HL-60 (cell line): ENCODE measurements at regions not wholly inside any gene's neighbourhood (a gene's known extent, or its start where the extent isn't known, plus 50 kb on each side); places are given as distances from the start of the nearest gene placed in this dataset.

Source experiments
- POLR2AphosphoS5 ChIP-seq: IDR thresholded peaks from 2 replicates; pipeline ENCODE4 v1.6.1; 2012; ENCODE audit warnings: low read depth
- SPI1 ChIP-seq: IDR thresholded peaks from 2 replicates; pipeline ENCODE4 v1.6.1; 2012; ENCODE audit warnings: low read depth, mild to moderate bottlenecking, borderline replicate concordance
- TF ChIP-seq, protein P1 (sequence below): IDR thresholded peaks from one replicate; pipeline ENCODE4 v1.5.1; 2011; ENCODE audit warnings: low read length, control low read depth, inconsistent platforms; ENCODE audit not compliant: insufficient read depth
- TF ChIP-seq, protein P2 (sequence below): IDR thresholded peaks from 2 replicates; pipeline ENCODE4 v1.6.1; 2012; ENCODE audit warnings: low read depth; ENCODE audit not compliant: insufficient replicate concordance

DNA sequence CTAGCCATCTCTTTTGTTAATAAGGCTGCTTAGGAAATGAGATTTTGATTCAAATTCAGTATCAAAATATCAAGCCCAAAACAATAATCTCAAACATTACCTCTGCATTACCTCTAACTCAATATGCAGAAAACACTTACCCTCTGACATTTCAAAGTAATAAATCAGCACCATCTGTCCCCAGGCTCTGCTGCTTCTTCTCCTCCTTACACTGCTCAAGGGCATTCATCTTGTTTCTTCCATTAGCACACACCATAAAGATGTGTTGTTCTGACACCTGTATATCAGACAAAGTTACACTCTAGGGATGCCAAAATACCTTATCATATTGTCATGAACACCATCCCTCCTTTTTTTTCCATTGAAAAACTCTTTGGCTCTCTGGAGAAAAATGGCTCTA, 1630.3 kb downstream of the RPA4 start:
- TF ChIP-seq, protein P1, sequence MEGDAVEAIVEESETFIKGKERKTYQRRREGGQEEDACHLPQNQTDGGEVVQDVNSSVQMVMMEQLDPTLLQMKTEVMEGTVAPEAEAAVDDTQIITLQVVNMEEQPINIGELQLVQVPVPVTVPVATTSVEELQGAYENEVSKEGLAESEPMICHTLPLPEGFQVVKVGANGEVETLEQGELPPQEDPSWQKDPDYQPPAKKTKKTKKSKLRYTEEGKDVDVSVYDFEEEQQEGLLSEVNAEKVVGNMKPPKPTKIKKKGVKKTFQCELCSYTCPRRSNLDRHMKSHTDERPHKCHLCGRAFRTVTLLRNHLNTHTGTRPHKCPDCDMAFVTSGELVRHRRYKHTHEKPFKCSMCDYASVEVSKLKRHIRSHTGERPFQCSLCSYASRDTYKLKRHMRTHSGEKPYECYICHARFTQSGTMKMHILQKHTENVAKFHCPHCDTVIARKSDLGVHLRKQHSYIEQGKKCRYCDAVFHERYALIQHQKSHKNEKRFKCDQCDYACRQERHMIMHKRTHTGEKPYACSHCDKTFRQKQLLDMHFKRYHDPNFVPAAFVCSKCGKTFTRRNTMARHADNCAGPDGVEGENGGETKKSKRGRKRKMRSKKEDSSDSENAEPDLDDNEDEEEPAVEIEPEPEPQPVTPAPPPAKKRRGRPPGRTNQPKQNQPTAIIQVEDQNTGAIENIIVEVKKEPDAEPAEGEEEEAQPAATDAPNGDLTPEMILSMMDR = no peak
- TF ChIP-seq, protein P2, sequence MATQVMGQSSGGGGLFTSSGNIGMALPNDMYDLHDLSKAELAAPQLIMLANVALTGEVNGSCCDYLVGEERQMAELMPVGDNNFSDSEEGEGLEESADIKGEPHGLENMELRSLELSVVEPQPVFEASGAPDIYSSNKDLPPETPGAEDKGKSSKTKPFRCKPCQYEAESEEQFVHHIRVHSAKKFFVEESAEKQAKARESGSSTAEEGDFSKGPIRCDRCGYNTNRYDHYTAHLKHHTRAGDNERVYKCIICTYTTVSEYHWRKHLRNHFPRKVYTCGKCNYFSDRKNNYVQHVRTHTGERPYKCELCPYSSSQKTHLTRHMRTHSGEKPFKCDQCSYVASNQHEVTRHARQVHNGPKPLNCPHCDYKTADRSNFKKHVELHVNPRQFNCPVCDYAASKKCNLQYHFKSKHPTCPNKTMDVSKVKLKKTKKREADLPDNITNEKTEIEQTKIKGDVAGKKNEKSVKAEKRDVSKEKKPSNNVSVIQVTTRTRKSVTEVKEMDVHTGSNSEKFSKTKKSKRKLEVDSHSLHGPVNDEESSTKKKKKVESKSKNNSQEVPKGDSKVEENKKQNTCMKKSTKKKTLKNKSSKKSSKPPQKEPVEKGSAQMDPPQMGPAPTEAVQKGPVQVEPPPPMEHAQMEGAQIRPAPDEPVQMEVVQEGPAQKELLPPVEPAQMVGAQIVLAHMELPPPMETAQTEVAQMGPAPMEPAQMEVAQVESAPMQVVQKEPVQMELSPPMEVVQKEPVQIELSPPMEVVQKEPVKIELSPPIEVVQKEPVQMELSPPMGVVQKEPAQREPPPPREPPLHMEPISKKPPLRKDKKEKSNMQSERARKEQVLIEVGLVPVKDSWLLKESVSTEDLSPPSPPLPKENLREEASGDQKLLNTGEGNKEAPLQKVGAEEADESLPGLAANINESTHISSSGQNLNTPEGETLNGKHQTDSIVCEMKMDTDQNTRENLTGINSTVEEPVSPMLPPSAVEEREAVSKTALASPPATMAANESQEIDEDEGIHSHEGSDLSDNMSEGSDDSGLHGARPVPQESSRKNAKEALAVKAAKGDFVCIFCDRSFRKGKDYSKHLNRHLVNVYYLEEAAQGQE = no peak
- no peak for TF ChIP-seq POLR2AphosphoS5
- TF ChIP-seq SPI1 = no peak
